Osteoblast (primary cell): ENCODE measurements at regions not wholly inside any gene's neighbourhood (a gene's known extent, or its start where the extent isn't known, plus 50 kb on each side); places are given as distances from the start of the nearest gene placed in this dataset.
"Not testable (repeated sequence)": the region's sequence is repeated elsewhere in the genome, so short reads cannot be mapped to it uniquely, and the experiment has no call there.

Experiments
- DNase-seq: peaks from one replicate; pipeline ENCODE4 v3.0.0; 2011; ENCODE audit warnings: low spot score, mixed read lengths; ENCODE audit not compliant: insufficient read length; ENCODE audit errors: missing footprints
- H2AFZ ChIP-seq: 2 replicates; pipeline ENCODE4 v1.6.0; 2011; ENCODE audit warnings: mild to moderate bottlenecking, low read length
- H3K27ac ChIP-seq: 2 replicates; pipeline ENCODE4 v1.5.1; 2011; ENCODE audit warnings: mild to moderate bottlenecking, low read depth, low read length, moderate library complexity
- H3K27me3 ChIP-seq: 2 replicates; pipeline ENCODE4 v1.6.0; 2012; ENCODE audit warnings: mild to moderate bottlenecking, control low read depth, inconsistent platforms, low read length, moderate library complexity; ENCODE audit not compliant: insufficient read depth
- H3K36me3 ChIP-seq: 2 replicates; pipeline ENCODE4 v1.5.1; 2011; ENCODE audit warnings: mild to moderate bottlenecking, low read length, control low read depth, moderate library complexity; ENCODE audit not compliant: insufficient read depth
- H3K4me1 ChIP-seq: 2 replicates; pipeline ENCODE4 v1.5.1; 2011; ENCODE audit warnings: mild to moderate bottlenecking, low read length, control low read depth, moderate library complexity; ENCODE audit not compliant: insufficient read depth
- H3K4me2 ChIP-seq: 2 replicates; pipeline ENCODE4 v1.6.0; 2011; ENCODE audit warnings: mild to moderate bottlenecking, low read length; ENCODE audit not compliant: insufficient read depth
- H3K4me3 ChIP-seq: fragments of 200-600 bp; sonication (generic); 3 replicates; pipeline ENCODE4 v1.5.1; 2012; ENCODE audit warnings: mild to moderate bottlenecking, low read length, inconsistent platforms; ENCODE audit not compliant: insufficient read depth
- H3K79me2 ChIP-seq: 2 replicates; pipeline ENCODE4 v1.6.0; 2012; ENCODE audit warnings: mild to moderate bottlenecking, low read length, control low read depth, inconsistent platforms; ENCODE audit not compliant: insufficient read depth
- H3K9me3 ChIP-seq: 2 replicates; pipeline ENCODE4 v1.5.1; 2011; ENCODE audit warnings: low read depth, low read length, control low read depth
- H4K20me1 ChIP-seq: 2 replicates; pipeline ENCODE4 v1.6.0; 2012; ENCODE audit warnings: mild to moderate bottlenecking, low read length, control low read depth; ENCODE audit not compliant: insufficient read depth
- CTCF ChIP-seq: IDR thresholded peaks from 2 replicates; pipeline ENCODE4 v1.5.1; 2011; ENCODE audit warnings: mild to moderate bottlenecking, low read depth, low read length, moderate library complexity; ENCODE audit errors: extremely low read depth

- Histone ChIP-seq H4K20me1 (no peaks in the 10 kb centered on the region), H3K4me3 (no peak overlapping the region), H3K79me2 (no peaks in the 10 kb centered on the region), H2AFZ (no peak overlapping the region), H3K4me2 (no peak overlapping the region), H3K27ac (no peak overlapping the region), H3K4me1 (peaks cover 24% of the 10 kb centered on the region), H3K9me3 (no peaks in the 10 kb centered on the region), H3K36me3 (no peaks in the 10 kb centered on the region), H3K27me3 (no peaks in the 10 kb centered on the region)
- no peak for DNase-seq
- no peak for TF ChIP-seq CTCF
Observed at GRCh38 chr4:188780686-188781085, 641.4 kb downstream of the TRIML1 start.

- Histone ChIP-seq H3K36me3 (no peaks in the 10 kb centered on the region), H3K4me3 (no peak overlapping the region), H3K4me2 (no peak overlapping the region), H4K20me1 (no peaks in the 10 kb centered on the region), H3K79me2 (no peaks in the 10 kb centered on the region), H3K27me3 (no peaks in the 10 kb centered on the region), H3K9me3 (no peaks in the 10 kb centered on the region), H3K4me1 (peaks cover 24% of the 10 kb centered on the region), H2AFZ (no peak overlapping the region), H3K27ac (no peak overlapping the region)
- no peak for DNase-seq
- peak; percentile 62 for TF ChIP-seq CTCF
Observed at GRCh38 chr4:188781655-188782054, 642.4 kb downstream of the TRIML1 start.

GRCh38 chr4:188783175-188783574, 643.9 kb downstream of the TRIML1 start:
- Histone ChIP-seq H3K9me3 (no peaks in the 10 kb centered on the region), H3K27me3 (no peaks in the 10 kb centered on the region), H3K79me2 (no peaks in the 10 kb centered on the region), H3K4me1 (peaks cover 24% of the 10 kb centered on the region), H3K4me2 (no peak overlapping the region), H3K4me3 (no peak overlapping the region), H4K20me1 (no peaks in the 10 kb centered on the region), H3K27ac (no peak overlapping the region), H3K36me3 (no peaks in the 10 kb centered on the region), H2AFZ (no peak overlapping the region)
- no peak for TF ChIP-seq CTCF
- DNase-seq, result no peak

- Histone ChIP-seq H3K27me3 (no peaks in the 10 kb centered on the region), H4K20me1 (no peaks in the 10 kb centered on the region), H3K27ac (no peak overlapping the region), H2AFZ (no peak overlapping the region), H3K4me3 (no peak overlapping the region), H3K4me1 (peaks cover 22% of the 10 kb centered on the region), H3K9me3 (no peaks in the 10 kb centered on the region), H3K36me3 (no peaks in the 10 kb centered on the region), H3K79me2 (no peaks in the 10 kb centered on the region), H3K4me2 (no peak overlapping the region)
- no peak for DNase-seq
- TF ChIP-seq CTCF, result no peak
Observed at GRCh38 chr4:188783606-188784160, 644.4 kb downstream of the TRIML1 start.

GRCh38 chr4:188796600-188796999, 657.4 kb downstream of the TRIML1 start:
- H3K36me3 ChIP-seq, H3K27ac ChIP-seq: not testable (repeated sequence)

GRCh38 chr4:188797011-188797410, 657.8 kb downstream of the TRIML1 start:
- not testable (repeated sequence) for H3K27me3 ChIP-seq, H3K27ac ChIP-seq, H3K9me3 ChIP-seq, H3K79me2 ChIP-seq, H3K4me3 ChIP-seq, H2AFZ ChIP-seq, H3K4me1 ChIP-seq, H3K4me2 ChIP-seq, H4K20me1 ChIP-seq, H3K36me3 ChIP-seq
- DNase-seq, result peak; percentile 1

More at GRCh38 chr4:188796600-188796999, 657.4 kb downstream of the TRIML1 start:
- H3K4me3 ChIP-seq, H4K20me1 ChIP-seq, H3K4me2 ChIP-seq, H3K9me3 ChIP-seq, H3K4me1 ChIP-seq, H2AFZ ChIP-seq, H3K27me3 ChIP-seq, H3K79me2 ChIP-seq, DNase-seq: not testable (repeated sequence)
